A549 (cell line): ENCODE measurements at regions not wholly inside any gene's neighbourhood (a gene's known extent, or its start where the extent isn't known, plus 50 kb on each side); places are given as distances from the start of the nearest gene placed in this dataset.

ENCODE experiments used
- ATAC-seq, 2 experiments: fragments of 200-7000 bp in 1 of 2; fragments of >200 bp in 1 of 2; cut with Nextera tagmentation in 1 of 2; cut with Tn5 transposase in 1 of 2; 3 replicates each; pipeline versions ENCODE4 v1.8.0 to v1.9.1; 2018 to 2020; ENCODE audit warnings: mild to moderate bottlenecking in 1 of 2, moderate library complexity in 1 of 2
- CTCF ChIA-PET: fragments of 300-600 bp; sonication (Branson Sonifier 250); formaldehyde crosslinking; extraction: SDS; loops from one replicate; lab custom pipeline; 2021; ENCODE audit warnings: antibody characterized with exemption, inconsistent platforms; lab: Yijun Ruan, JAX
- POLR2A ChIA-PET: fragments of 350-600 bp; formaldehyde crosslinking; extraction: SDS; loops from one replicate; lab custom pipeline; 2021; ENCODE audit warnings: antibody characterized with exemption, inconsistent platforms; lab: Yijun Ruan, JAX
- DNase-seq, 2 experiments: peaks; one replicate each; pipeline versions ENCODE4 v3.0.0 to v3.0.0-alpha.2; 2011 to 2016; ENCODE audit warnings: low read depth in 1 of 2, low spot score in 1 of 2
- FAIRE-seq: peaks from 2 replicates; lab custom pipeline; 2011; peaks lifted over from hg19 to GRCh38; lab: Jason Lieb, UNC
- H3K27ac ChIP-seq, 2 experiments: fragments of >200 bp; sonication (Bioruptor Twin); formaldehyde crosslinking; 3 replicates each; pipeline ENCODE4 v1.5.1; 2016 to 2017
- H3K4me1 ChIP-seq: fragments of >200 bp; sonication (Bioruptor Twin); formaldehyde crosslinking; 3 replicates; pipeline ENCODE4 v1.6.1; 2016
- H3K4me2 ChIP-seq: fragments of >200 bp; sonication (Bioruptor Twin); formaldehyde crosslinking; 3 replicates; pipeline ENCODE4 v1.6.1; 2016
- H3K4me3 ChIP-seq: fragments of >200 bp; sonication (Bioruptor Twin); formaldehyde crosslinking; 3 replicates; pipeline ENCODE4 v1.5.1; 2016
- H3K9me3 ChIP-seq: fragments of >200 bp; sonication (Bioruptor Twin); formaldehyde crosslinking; 3 replicates; pipeline ENCODE4 v1.6.1; 2016
- BHLHE40 ChIP-seq: IDR thresholded peaks from 2 replicates; pipeline ENCODE4 v1.6.1; 2012; ENCODE audit warnings: low read depth, low read length, inconsistent platforms
- CEBPB ChIP-seq, 2 experiments: fragments of >200 bp in 1 of 2; sonication (Bioruptor Twin) in 1 of 2; formaldehyde crosslinking in 1 of 2; IDR thresholded peaks; 2 replicates each; pipeline ENCODE4 v1.6.1; 2012 to 2016
- EHMT2 ChIP-seq: fragments of 200-600 bp; sonication (generic); IDR thresholded peaks from 2 replicates; pipeline ENCODE4 v1.6.1; 2016; ENCODE audit warnings: antibody characterized with exemption, low read depth, mild to moderate bottlenecking, moderate library complexity
- EP300 ChIP-seq, 2 experiments: fragments of >200 bp; sonication (Bioruptor Twin); formaldehyde crosslinking; IDR thresholded peaks; 2 replicates in 1 of 2; 3 replicates in 1 of 2; pipeline ENCODE4 v1.6.1; 2016 to 2017
- ESRRA ChIP-seq: fragments of 150-350 bp; IDR thresholded peaks from 2 replicates; pipeline ENCODE4 v1.6.1; 2014; ENCODE audit warnings: mild to moderate bottlenecking, low read length, borderline replicate concordance
- FOSL2 ChIP-seq, 2 experiments: fragments of 450-650 bp in 1 of 2; fragments of >200 bp in 1 of 2; sonication (Bioruptor Twin) in 1 of 2; formaldehyde crosslinking; IDR thresholded peaks; 2 replicates each; pipeline versions ENCODE4 v1.5.0 to v1.6.1; 2016 to 2020; ENCODE audit warnings: mild to moderate bottlenecking in 1 of 2, moderate library complexity in 1 of 2
- GATA3 ChIP-seq: IDR thresholded peaks from 2 replicates; pipeline ENCODE4 v1.6.1; 2012; ENCODE audit warnings: borderline replicate concordance
- HDAC2 ChIP-seq: fragments of 200-600 bp; sonication (generic); IDR thresholded peaks from 2 replicates; pipeline ENCODE4 v1.6.1; 2016
- HOXB13 ChIP-seq: fragments of 250-450 bp; sonication (Bioruptor Pico); IDR thresholded peaks from 2 replicates; pipeline ENCODE4 v1.5.0; 2020; ENCODE audit warnings: low read depth, mild to moderate bottlenecking, moderate library complexity
- HOXB5 ChIP-seq: fragments of 250-450 bp; sonication (Bioruptor Pico); IDR thresholded peaks from 2 replicates; pipeline ENCODE4 v1.5.0; 2020; ENCODE audit warnings: mild to moderate bottlenecking, moderate library complexity
- JUN ChIP-seq, 2 experiments: fragments of >200 bp; sonication (Bioruptor Twin); formaldehyde crosslinking; IDR thresholded peaks; 2 replicates in 1 of 2; 3 replicates in 1 of 2; pipeline ENCODE4 v1.6.1; 2016 to 2017
- JUNB ChIP-seq: fragments of >200 bp; sonication (Bioruptor Twin); formaldehyde crosslinking; IDR thresholded peaks from 2 replicates; pipeline ENCODE4 v1.6.1; 2016
- KDM1A ChIP-seq: fragments of 200-600 bp; sonication (generic); IDR thresholded peaks from 2 replicates; pipeline ENCODE4 v1.6.1; 2016; ENCODE audit warnings: low read depth, mild to moderate bottlenecking
- MAFK ChIP-seq: fragments of 450-650 bp; IDR thresholded peaks from 2 replicates; pipeline ENCODE4 v1.6.1; 2014; ENCODE audit not compliant: partially characterized antibody
- MYC ChIP-seq: IDR thresholded peaks from 2 replicates; pipeline ENCODE4 v1.6.1; 2012; ENCODE audit warnings: mild to moderate bottlenecking, inconsistent platforms, low read length, improper control_type of control experiment, borderline replicate concordance
- NR3C1 ChIP-seq: fragments of >200 bp; sonication (Bioruptor Twin); formaldehyde crosslinking; IDR thresholded peaks from 3 replicates; pipeline ENCODE4 v1.6.1; 2017
- PHF8 ChIP-seq: fragments of 200-600 bp; sonication (generic); IDR thresholded peaks from 2 replicates; pipeline ENCODE4 v1.6.1; 2016; ENCODE audit warnings: low read depth, mild to moderate bottlenecking, antibody characterized with exemption, moderate library complexity, borderline replicate concordance
- POLR2A ChIP-seq: IDR thresholded peaks from 2 replicates; pipeline ENCODE4 v1.6.1; 2012; ENCODE audit warnings: mild to moderate bottlenecking, low read length
- POLR2AphosphoS2 ChIP-seq: conservative IDR thresholded peaks from 2 replicates; pipeline ENCODE4 v1.6.1; 2012; ENCODE audit warnings: low read length, improper control_type of control experiment, inconsistent platforms
- RAD21 ChIP-seq, 2 experiments: fragments of >200 bp in 1 of 2; sonication (Bioruptor Twin) in 1 of 2; formaldehyde crosslinking in 1 of 2; IDR thresholded peaks in 1 of 2; conservative IDR thresholded peaks in 1 of 2; 2 replicates in 1 of 2; 3 replicates in 1 of 2; pipeline ENCODE4 v1.6.1; 2012 to 2018; ENCODE audit warnings: inconsistent platforms in 1 of 2
- RCOR1 ChIP-seq: fragments of 150-350 bp; IDR thresholded peaks from 2 replicates; pipeline ENCODE4 v1.6.1; 2014; ENCODE audit warnings: antibody characterized with exemption, low read length, low read depth
- RFX5 ChIP-seq: fragments of 450-650 bp; IDR thresholded peaks from 2 replicates; pipeline ENCODE4 v1.7.1; 2014; ENCODE audit warnings: antibody characterized with exemption, mild to moderate bottlenecking, moderate library complexity
- RNF2 ChIP-seq: fragments of 200-600 bp; sonication (generic); IDR thresholded peaks from 2 replicates; pipeline ENCODE4 v1.6.1; 2016; ENCODE audit warnings: low read depth, mild to moderate bottlenecking, antibody characterized with exemption, moderate library complexity, borderline replicate concordance
- SMC3 ChIP-seq: fragments of >200 bp; sonication (Bioruptor Twin); formaldehyde crosslinking; IDR thresholded peaks from 3 replicates; pipeline ENCODE4 v1.6.1; 2018; ENCODE audit warnings: inconsistent platforms
- ZC3H11A ChIP-seq: fragments of 450-650 bp; IDR thresholded peaks from 2 replicates; pipeline ENCODE4 v1.6.1; 2014; ENCODE audit warnings: antibody characterized with exemption, mild to moderate bottlenecking
- ZSCAN20 ChIP-seq: fragments of 250-450 bp; sonication (Bioruptor Pico); IDR thresholded peaks from 2 replicates; pipeline ENCODE4 v1.8.0; 2022; ENCODE audit warnings: mild to moderate bottlenecking, moderate library complexity
- WGBS: methylation state at CpG from one replicate; pipeline ENCODE4 v1.1.6; 2017; ENCODE audit errors: missing lambda C conversion rate; 5-methylcytosine and 5-hydroxymethylcytosine counted together
- TF ChIP-seq, protein P1 (sequence below): IDR thresholded peaks from 2 replicates; pipeline ENCODE4 v1.6.1; 2012
- TF ChIP-seq, protein P2 (sequence below): fragments of >200 bp; sonication (Bioruptor Twin); formaldehyde crosslinking; IDR thresholded peaks from 3 replicates; pipeline ENCODE4 v1.5.1; 2016
- TF ChIP-seq, protein P3 (sequence below): IDR thresholded peaks from 2 replicates; pipeline ENCODE4 v1.6.1; 2012
- TF ChIP-seq, protein P4 (sequence below): fragments of >200 bp; sonication (Bioruptor Twin); formaldehyde crosslinking; IDR thresholded peaks from 3 replicates; pipeline ENCODE4 v1.6.1; 2016
- TF ChIP-seq, protein P5 (sequence below): fragments of 250-450 bp; sonication (Bioruptor Pico); IDR thresholded peaks from 2 replicates; pipeline ENCODE4 v1.5.0; 2021; ENCODE audit warnings: mild to moderate bottlenecking, moderate library complexity, borderline replicate concordance

DNA sequence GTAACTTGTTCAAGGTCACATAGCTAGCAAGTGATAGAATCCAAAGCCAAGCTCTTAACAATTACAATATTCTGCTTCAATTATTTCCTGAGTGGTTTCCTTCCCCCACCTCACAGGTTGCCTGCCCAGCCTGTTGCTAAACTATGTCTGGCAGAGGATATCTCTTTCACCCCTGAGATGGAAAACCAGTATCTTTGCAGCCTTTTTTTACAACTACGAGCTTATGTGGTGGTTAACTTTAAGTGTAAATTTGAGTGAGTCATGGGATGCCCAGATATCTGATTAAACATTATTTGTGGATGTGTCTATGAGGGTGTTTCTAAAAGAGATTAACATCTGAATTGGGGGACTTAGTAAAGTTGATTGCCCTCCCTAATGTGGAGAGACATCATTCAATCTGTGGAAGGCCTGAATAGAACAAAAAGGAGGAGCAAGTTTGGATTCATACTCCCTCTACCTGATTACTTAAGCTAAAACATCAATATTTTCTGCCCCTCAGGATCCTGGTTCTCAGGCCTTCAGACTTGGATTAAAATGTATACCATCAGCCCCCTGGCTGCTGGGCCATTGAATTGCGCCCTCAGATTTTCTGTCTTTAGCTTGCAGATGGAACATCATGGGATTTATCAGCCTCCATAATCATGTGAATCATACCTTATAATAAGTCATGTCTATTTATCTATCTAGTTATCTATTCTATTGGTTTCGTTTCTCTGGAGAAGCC is 911.9 kb downstream of the METTL15 start:
- Histone ChIP-seq H3K9me3 (peaks cover 32% of the 10 kb centered on the region), H3K4me3 (no peak overlapping the region), H3K27ac (peak overlapping the region; percentile 74 to 77), H3K4me1 (peaks cover 24% of the 10 kb centered on the region), H3K4me2 (peak overlapping the region; percentile 61)
- peak; percentile 42 to 63; a peak in 4 of 6 replicates for ATAC-seq
- no peak for TF ChIP-seq ZC3H11A
- TF ChIP-seq RFX5 = no peak
- no peak for TF ChIP-seq MAFK
- no peak for TF ChIP-seq EHMT2
- TF ChIP-seq, protein P1, sequence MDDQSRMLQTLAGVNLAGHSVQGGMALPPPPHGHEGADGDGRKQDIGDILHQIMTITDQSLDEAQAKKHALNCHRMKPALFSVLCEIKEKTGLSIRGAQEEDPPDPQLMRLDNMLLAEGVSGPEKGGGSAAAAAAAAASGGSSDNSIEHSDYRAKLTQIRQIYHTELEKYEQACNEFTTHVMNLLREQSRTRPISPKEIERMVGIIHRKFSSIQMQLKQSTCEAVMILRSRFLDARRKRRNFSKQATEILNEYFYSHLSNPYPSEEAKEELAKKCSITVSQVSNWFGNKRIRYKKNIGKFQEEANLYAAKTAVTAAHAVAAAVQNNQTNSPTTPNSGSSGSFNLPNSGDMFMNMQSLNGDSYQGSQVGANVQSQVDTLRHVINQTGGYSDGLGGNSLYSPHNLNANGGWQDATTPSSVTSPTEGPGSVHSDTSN = no peak
- peak in 1 of 2 experiments; percentile 48; a peak in 3 of 5 replicates for TF ChIP-seq RAD21 (conservative IDR thresholded peaks at IDR 0.05 in 1 of 2, IDR thresholded peaks at IDR 0.05 in 1 of 2)
- no peak for TF ChIP-seq FOSL2 (IDR thresholded peaks at IDR 0.05)
- TF ChIP-seq FOSL2 (CRISPR knock-in tag; IDR thresholded peaks at IDR 0.05) = peak; percentile 36; the same call in 1 of the 2 replicates
- no peak for TF ChIP-seq NR3C1
- peak; percentile 72; the same call in 1 of the 2 replicates for TF ChIP-seq GATA3
- no peak for TF ChIP-seq MYC
- no peak for TF ChIP-seq ZSCAN20 (CRISPR knock-in tag)
- no peak for TF ChIP-seq ESRRA
- TF ChIP-seq EP300 (IDR thresholded peaks at IDR 0.05) = no peak
- TF ChIP-seq PHF8 = no peak
- TF ChIP-seq CEBPB (IDR thresholded peaks at IDR 0.05) = no peak
- TF ChIP-seq BHLHE40 = no peak
- TF ChIP-seq HDAC2 = no peak
- TF ChIP-seq RNF2 = no peak
- no peak for TF ChIP-seq KDM1A
- TF ChIP-seq, protein P2, sequence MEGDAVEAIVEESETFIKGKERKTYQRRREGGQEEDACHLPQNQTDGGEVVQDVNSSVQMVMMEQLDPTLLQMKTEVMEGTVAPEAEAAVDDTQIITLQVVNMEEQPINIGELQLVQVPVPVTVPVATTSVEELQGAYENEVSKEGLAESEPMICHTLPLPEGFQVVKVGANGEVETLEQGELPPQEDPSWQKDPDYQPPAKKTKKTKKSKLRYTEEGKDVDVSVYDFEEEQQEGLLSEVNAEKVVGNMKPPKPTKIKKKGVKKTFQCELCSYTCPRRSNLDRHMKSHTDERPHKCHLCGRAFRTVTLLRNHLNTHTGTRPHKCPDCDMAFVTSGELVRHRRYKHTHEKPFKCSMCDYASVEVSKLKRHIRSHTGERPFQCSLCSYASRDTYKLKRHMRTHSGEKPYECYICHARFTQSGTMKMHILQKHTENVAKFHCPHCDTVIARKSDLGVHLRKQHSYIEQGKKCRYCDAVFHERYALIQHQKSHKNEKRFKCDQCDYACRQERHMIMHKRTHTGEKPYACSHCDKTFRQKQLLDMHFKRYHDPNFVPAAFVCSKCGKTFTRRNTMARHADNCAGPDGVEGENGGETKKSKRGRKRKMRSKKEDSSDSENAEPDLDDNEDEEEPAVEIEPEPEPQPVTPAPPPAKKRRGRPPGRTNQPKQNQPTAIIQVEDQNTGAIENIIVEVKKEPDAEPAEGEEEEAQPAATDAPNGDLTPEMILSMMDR = peak; percentile 34; the same call in 2 of the 3 replicates
- TF ChIP-seq HOXB13 (CRISPR knock-in tag) = no peak
- TF ChIP-seq JUNB = 0 out of 2 replicates have a peak, but pooled peaks have one; percentile 41
- CTCF ChIA-PET = interaction anchor here (0.5 to 4.0 kb wide), 10 partner anchors 9 to 314 kb away, joined by 3 to 22 read pairs (median 4); no protein-coding TSS in a partner anchor
- POLR2A ChIA-PET = interaction anchor here (0.7 to 1.0 kb wide), 4 partner anchors 184 to 1321 kb away, joined by 3 to 4 read pairs (median 3); no protein-coding TSS in a partner anchor
- WGBS = 44% methylated on average over 3 of the region's 3 CpGs
- DNase-seq = peak; percentile 6 to 75
- FAIRE-seq = no peak

DNA sequence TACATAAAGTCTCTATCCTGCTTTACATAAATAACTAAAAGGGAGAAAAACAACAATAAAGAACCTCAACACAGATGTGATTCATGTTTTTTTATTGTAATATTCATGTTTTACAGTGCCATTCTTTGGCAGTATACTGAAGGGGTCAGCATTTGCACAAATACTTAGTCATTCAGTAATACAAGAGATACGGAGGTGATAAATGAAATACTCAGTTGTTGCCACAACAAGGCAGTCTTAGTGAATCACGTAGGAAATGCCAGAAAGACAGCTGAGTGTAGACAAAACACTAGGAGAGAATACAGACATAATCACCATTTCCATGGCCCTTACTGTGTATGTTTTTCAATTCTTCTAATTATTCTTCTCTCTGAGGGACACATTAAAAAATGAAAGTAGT is 910.4 kb downstream of the METTL15 start:
- H3K4me2 ChIP-seq = peak overlapping the region; percentile 61
- DNase-seq = peak; percentile 49 to 88
- H3K4me3 ChIP-seq = no peak overlapping the region
- WGBS = 3% methylated on average over 2 of the region's 2 CpGs
- CTCF ChIA-PET = interaction anchor here (1.5 to 4.0 kb wide), 3 partner anchors 21 to 315 kb away, joined by 3 to 22 read pairs (median 5); no protein-coding TSS in a partner anchor
- peak; percentile 95 for FAIRE-seq
- H3K9me3 ChIP-seq = peaks cover 25% of the 10 kb centered on the region
- peak; percentile 95 to 96 for ATAC-seq
- H3K4me1 ChIP-seq = peaks cover 24% of the 10 kb centered on the region
- peak overlapping the region; percentile 74 to 77 for H3K27ac ChIP-seq
- POLR2A ChIA-PET = interaction anchor here (0.8 to 1.0 kb wide), 2 partner anchors 910 to 1320 kb away, joined by 3 read pairs; partner anchors contain the start of genes KIF18A and METTL15
- TF ChIP-seq RAD21 (conservative IDR thresholded peaks at IDR 0.05 in 1 of 2, IDR thresholded peaks at IDR 0.05 in 1 of 2) (peak; percentile 58 to 71), RCOR1 (no peak), POLR2A (no peak), JUN (IDR thresholded peaks at IDR 0.05) (no peak; a peak in 1 of 5 replicates), MAFK (peak; percentile 80), HOXB5 (CRISPR knock-in tag) (0 out of 2 replicates have a peak, but pooled peaks have one; percentile 25), FOSL2 (IDR thresholded peaks at IDR 0.05) (peak; percentile 43; the same call in 1 of the 2 replicates), FOSL2 (CRISPR knock-in tag; IDR thresholded peaks at IDR 0.05) (peak; percentile 94), SMC3 (peak; percentile 63), RFX5 (0 out of 2 replicates have a peak, but pooled peaks have one; percentile 30), POLR2AphosphoS2 (no peak), CEBPB (IDR thresholded peaks at IDR 0.05) (peak in 1 of 2 experiments; percentile 79; a peak in 2 of 4 replicates), MYC (no peak)
- TF ChIP-seq, protein P3, sequence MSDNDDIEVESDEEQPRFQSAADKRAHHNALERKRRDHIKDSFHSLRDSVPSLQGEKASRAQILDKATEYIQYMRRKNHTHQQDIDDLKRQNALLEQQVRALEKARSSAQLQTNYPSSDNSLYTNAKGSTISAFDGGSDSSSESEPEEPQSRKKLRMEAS = peak; percentile 45; the same call in 1 of the 2 replicates
- TF ChIP-seq, protein P4, sequence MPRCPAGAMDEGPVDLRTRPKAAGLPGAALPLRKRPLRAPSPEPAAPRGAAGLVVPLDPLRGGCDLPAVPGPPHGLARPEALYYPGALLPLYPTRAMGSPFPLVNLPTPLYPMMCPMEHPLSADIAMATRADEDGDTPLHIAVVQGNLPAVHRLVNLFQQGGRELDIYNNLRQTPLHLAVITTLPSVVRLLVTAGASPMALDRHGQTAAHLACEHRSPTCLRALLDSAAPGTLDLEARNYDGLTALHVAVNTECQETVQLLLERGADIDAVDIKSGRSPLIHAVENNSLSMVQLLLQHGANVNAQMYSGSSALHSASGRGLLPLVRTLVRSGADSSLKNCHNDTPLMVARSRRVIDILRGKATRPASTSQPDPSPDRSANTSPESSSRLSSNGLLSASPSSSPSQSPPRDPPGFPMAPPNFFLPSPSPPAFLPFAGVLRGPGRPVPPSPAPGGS = 0 out of 3 replicates have a peak, but pooled peaks have one; percentile 30
- TF ChIP-seq, protein P5, sequence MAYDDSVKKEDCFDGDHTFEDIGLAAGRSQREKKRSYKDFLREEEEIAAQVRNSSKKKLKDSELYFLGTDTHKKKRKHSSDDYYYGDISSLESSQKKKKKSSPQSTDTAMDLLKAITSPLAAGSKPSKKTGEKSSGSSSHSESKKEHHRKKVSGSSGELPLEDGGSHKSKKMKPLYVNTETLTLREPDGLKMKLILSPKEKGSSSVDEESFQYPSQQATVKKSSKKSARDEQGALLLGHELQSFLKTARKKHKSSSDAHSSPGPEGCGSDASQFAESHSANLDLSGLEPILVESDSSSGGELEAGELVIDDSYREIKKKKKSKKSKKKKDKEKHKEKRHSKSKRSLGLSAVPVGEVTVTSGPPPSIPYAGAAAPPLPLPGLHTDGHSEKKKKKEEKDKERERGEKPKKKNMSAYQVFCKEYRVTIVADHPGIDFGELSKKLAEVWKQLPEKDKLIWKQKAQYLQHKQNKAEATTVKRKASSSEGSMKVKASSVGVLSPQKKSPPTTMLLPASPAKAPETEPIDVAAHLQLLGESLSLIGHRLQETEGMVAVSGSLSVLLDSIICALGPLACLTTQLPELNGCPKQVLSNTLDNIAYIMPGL (CRISPR knock-in tag) = no peak
